ENCODE measurements at regions not wholly inside any gene's neighbourhood (a gene's known extent, or its start where the extent isn't known, plus 50 kb on each side); places are given as distances from the start of the nearest gene placed in this dataset.
"Not testable (repeated sequence)": the region's sequence is repeated elsewhere in the genome, so short reads cannot be mapped to it uniquely, and the experiment has no call there.

DNA sequence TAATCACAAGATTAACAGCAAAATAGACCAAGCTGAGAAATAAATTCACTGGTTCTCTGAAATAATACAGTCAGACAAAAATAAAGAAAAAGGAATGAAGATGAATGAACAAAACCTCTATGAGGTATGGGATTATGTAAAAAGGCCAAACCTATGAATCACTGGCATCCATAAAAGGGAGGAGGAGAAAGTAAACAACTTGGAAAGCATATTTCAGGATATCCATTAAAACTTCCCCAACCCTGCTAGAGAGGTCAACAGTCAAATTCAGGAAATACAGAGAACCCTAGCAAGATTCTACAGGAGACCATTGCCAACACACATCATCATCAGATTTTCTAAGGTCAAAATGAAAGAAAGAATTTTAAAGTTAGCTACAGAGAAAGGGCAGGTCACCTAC, 649.7 kb upstream of the CBLB start:
- no peaks in the 10 kb centered on the region for H3K4me1 ChIP-seq (ENCODE audit: insufficient read depth, low read length)
- no peaks in the 10 kb centered on the region for H3K9me3 ChIP-seq (ENCODE audit: low read depth, low read length)
- no peaks in the 10 kb centered on the region for H3K27me3 ChIP-seq (ENCODE audit: insufficient read depth, low read length)
- no peak overlapping the region for H3K4me3 ChIP-seq (ENCODE audit: low read length)

DNA sequence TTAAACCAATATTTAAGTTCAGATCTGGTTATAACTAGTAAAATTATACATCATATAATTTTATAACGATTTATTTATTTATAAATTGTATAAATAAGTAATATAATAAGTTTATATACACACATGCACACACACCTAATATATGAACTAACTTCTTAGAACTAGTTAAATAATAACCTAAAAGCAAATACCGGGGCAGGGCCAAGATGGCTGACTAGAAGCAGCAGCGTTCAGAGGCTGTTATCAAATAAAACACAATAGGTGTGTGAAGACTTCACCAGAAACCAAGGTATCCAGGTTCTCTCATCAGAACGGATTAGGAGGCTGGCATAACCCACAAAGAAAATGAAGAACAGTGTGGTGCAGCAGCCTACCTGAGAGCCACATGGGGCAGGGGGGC, 653.6 kb upstream of the CBLB start:
- Histone ChIP-seq H3K9me3 (ENCODE audit: low read depth, low read length) (no peaks in the 10 kb centered on the region), H3K27me3 (ENCODE audit: insufficient read depth, low read length) (no peaks in the 10 kb centered on the region), H3K4me1 (ENCODE audit: insufficient read depth, low read length) (no peaks in the 10 kb centered on the region), H3K4me3 (ENCODE audit: low read length) (no peak overlapping the region)

DNA sequence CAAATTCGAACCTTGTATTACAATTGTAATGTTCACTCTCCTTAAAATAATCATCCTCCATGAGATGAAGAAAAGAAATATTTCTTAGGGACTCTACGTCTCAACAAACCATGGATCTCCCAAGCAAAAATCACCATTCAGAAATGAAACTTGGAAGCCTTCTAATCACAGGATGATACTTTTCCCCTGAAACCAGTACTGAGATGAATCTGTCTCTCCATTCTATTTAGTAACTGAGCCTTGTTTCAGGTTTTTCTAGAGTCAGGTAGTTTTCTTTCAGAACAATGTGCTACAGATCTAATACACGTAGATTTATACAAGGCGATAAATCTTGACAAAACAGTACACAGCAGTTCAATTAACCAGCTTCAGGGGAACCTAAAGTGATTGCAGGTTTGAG, 660.1 kb upstream of the CBLB start:
- no peaks in the 10 kb centered on the region for H3K9me3 ChIP-seq (ENCODE audit: low read depth, low read length)
- no peaks in the 10 kb centered on the region for H3K4me1 ChIP-seq (ENCODE audit: insufficient read depth, low read length)
- H3K27me3 ChIP-seq (ENCODE audit: insufficient read depth, low read length) = no peaks in the 10 kb centered on the region
- no peak overlapping the region for H3K4me3 ChIP-seq (ENCODE audit: low read length)

DNA sequence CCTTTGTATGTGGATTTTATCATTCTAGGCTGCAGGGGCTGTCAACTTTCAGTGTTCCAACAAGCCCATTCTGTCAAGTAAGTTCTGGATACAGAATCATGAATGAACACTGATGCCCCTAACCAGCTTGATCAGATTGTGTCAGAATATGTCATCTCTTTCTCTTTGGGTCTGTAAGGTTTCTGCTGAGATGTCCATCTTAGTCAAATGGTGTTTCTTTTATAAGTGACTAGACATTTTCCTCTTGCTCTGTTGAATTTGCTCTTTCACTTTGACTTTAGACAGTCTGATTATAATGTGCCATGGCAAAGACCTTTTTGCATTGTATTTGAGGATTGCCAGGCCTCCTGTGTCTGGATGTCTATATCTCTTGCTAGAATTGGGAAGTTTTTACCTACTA, 660.9 kb upstream of the CBLB start:
- Histone ChIP-seq H3K4me1 (ENCODE audit: insufficient read depth, low read length) (no peaks in the 10 kb centered on the region), H3K9me3 (ENCODE audit: low read depth, low read length) (no peaks in the 10 kb centered on the region), H3K4me3 (ENCODE audit: low read length) (no peak overlapping the region), H3K27me3 (ENCODE audit: insufficient read depth, low read length) (no peaks in the 10 kb centered on the region)

DNA sequence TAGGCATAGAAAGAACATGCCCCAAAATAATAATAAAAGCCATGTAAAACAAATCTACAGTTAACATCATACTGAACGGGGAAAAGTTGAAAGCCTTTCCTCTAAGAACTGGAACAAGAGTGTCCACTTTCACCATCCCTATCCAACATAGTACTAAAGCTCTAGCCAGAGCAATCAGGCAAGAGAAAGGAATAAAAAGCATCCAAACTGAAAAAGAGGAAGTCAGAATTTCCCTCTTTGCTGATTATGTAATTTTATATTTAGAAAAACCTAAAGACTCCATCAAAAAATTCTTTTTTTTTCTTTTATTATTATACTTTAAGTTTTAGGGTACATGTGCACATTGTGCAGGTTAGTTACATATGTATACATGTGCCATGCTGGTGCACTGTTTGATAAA, 661.6 kb upstream of the CBLB start:
- no peak overlapping the region for H3K4me3 ChIP-seq (ENCODE audit: low read length)
- H3K4me1 ChIP-seq (ENCODE audit: insufficient read depth, low read length) = no peaks in the 10 kb centered on the region
- no peaks in the 10 kb centered on the region for H3K9me3 ChIP-seq (ENCODE audit: low read depth, low read length)
- no peaks in the 10 kb centered on the region for H3K27me3 ChIP-seq (ENCODE audit: insufficient read depth, low read length)

DNA sequence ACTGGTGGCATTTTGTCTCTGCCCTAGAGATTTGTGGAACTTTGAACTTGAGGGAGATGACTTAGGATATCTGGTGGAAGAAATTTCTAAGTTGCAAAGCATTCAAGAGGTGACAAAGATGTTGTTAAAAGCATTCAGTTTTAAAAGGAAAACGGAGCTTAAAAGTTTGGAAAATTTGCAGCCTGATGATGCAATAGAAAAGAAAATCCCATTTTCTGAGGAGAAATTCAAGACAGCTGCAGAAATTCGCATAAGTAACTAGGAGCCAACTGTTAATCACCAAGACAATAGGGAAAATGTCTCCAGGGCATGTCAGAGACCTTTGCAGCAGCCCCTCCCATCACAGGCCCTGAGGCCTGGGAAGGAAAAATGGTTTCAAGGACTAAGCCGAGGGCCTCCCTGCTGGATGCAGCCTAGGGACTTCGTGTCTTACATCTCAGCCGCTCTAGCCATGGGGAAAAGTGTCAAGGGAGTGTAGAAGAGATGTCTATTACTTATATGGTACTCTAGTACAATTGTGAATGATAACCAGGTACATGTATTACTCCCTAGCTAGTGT, 663.0 kb upstream of the CBLB start:
- H3K27me3 ChIP-seq (ENCODE audit: insufficient read depth, low read length); H3K4me1 ChIP-seq (ENCODE audit: insufficient read depth, low read length): not testable (repeated sequence)

DNA sequence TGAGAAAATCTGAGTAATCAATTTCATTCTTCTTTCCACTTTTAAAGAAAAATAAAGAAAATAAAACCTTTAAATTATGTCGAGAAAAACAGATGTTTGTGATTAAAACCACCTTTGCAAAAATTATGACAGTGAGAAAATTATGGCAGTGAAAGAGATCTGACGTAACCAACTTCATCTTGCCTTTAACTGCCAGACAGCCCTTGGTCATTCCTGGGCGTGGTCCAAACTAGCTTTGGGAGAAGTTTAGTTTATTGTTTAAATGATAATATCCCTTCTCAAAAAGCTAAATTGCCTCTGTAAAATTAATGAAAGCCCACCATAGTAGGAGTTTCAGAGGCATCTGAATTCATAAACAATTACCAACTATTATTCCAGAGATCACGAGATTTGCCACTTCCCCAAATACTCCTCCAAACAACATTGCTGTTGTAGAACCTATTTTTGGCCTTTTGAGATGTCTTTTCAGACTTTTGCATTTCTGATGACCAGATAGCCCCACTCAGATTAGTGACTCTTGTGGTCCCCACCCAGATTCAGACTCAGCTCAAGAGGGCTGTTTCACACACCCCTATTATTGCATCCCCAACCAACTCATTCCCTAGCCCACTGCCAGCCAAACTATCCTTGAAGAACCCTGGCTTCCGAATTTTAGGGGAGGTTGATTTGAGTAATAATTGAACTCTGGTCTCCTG, 664.4 kb upstream of the CBLB start:
- H3K27me3 ChIP-seq (ENCODE audit: insufficient read depth, low read length) = no peaks in the 10 kb centered on the region
- no peaks in the 10 kb centered on the region for H3K4me1 ChIP-seq (ENCODE audit: insufficient read depth, low read length)
- no peaks in the 10 kb centered on the region for H3K9me3 ChIP-seq (ENCODE audit: low read depth, low read length)
- H3K4me3 ChIP-seq (ENCODE audit: low read length) = no peak overlapping the region

More for the DNA sequence above, 663.0 kb upstream of the CBLB start:
- H3K9me3 ChIP-seq (ENCODE audit: low read depth, low read length); H3K4me3 ChIP-seq (ENCODE audit: low read length): not testable (repeated sequence)

DNA sequence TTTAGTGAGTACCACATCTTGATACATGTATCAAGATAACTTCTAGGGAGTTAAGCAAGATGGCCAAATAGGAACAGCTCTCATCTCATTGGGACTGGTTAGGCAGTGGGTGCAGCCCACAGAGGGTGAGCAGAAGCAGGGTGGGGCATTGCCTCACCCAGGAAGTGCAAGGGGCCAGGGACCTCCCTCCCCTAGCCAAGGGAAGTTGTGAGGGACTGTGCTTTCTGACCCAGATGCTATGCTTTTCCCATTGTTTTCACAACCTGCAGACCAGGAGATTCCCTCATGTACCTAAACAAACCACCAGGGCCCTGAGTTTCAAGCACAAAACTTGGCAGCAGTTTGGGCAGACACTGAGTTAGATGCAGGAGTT, 665.0 kb upstream of the CBLB start:
- Histone ChIP-seq H3K9me3 (ENCODE audit: low read depth, low read length) (no peaks in the 10 kb centered on the region), H3K4me1 (ENCODE audit: insufficient read depth, low read length) (no peaks in the 10 kb centered on the region), H3K27me3 (ENCODE audit: insufficient read depth, low read length) (no peaks in the 10 kb centered on the region), H3K4me3 (ENCODE audit: low read length) (no peak overlapping the region)

DNA sequence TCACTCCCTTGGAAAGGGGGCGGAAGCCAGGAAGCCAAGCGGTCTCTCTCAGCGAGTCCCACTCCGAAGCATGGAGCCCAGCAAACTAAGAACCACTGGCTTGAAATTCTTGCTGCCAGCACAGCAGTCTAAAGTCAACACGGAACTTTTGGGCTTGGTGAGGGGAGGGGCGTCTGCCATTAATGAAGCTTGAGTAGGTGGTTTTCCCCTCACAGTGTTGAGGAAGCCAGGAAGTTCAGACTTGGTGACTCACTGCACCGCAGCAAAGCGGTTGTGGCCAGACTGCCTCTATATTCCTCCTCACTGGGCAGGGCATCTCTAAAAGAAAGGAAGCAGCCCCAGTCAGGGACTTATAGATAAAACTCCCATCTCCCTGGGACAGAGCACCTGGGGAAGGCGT, 665.4 kb upstream of the CBLB start:
- Histone ChIP-seq H3K4me3 (ENCODE audit: low read length) (no peak overlapping the region), H3K4me1 (ENCODE audit: insufficient read depth, low read length) (no peaks in the 10 kb centered on the region), H3K9me3 (ENCODE audit: low read depth, low read length) (no peaks in the 10 kb centered on the region), H3K27me3 (ENCODE audit: insufficient read depth, low read length) (no peaks in the 10 kb centered on the region)

DNA sequence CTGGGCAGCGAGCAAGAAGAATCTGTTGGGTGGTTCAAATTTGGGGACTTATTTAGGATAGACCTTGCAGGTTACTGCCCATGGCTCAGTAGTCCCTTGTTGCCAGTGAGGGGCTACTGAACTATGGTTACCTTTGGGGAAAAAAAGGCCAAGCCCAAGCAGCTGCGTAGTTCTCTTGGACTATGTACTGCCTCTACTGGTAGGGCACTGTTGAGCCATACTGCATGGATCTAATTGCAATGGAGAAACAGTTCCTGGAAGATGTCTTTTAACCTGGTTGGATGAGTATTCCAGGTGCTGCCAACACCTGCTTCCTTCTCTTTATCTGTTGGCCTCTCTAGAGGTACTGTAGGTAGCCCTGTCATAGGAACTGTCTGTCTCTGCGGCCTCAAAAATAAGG, 671.9 kb upstream of the CBLB start:
- no peak overlapping the region for H3K4me3 ChIP-seq (ENCODE audit: low read length)
- H3K27me3 ChIP-seq (ENCODE audit: insufficient read depth, low read length) = no peaks in the 10 kb centered on the region
- no peaks in the 10 kb centered on the region for H3K4me1 ChIP-seq (ENCODE audit: insufficient read depth, low read length)
- H3K9me3 ChIP-seq (ENCODE audit: low read depth, low read length) = no peaks in the 10 kb centered on the region

DNA sequence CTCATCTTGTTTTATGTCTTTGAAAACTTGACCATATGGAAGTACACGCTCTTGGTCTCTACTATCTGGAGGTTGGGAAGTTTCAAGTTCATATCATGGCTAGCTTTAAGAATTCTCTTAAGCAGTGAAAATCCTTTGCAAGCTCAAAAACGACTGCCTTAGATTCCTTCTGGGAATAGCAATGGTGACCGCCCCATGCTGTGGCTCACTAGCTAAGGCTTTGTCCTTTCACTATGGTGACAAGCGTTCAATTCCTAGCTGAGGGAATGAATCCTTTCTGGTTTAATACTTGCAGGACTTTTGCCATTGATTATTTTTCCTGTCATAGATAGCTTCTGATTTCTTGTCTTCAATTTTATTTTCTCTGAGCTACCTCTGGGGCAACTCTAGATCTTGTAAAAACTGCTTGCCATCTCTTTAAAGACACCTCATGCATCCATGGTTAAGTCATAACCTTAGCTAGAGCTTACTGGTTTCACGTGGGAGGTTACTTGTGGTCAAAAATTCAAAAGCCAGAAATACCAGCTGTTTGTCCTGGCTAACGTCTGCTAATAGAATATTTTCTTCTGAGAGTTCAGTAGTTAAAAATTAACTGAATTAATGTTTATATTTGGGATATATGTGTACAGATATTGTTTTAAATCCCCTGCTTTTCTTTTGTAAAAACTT, 673.4 kb upstream of the CBLB start:
- no peaks in the 10 kb centered on the region for H3K9me3 ChIP-seq (ENCODE audit: low read depth, low read length)
- H3K4me1 ChIP-seq (ENCODE audit: insufficient read depth, low read length) = no peaks in the 10 kb centered on the region
- no peaks in the 10 kb centered on the region for H3K27me3 ChIP-seq (ENCODE audit: insufficient read depth, low read length)
- no peak overlapping the region for H3K4me3 ChIP-seq (ENCODE audit: low read length)

DNA sequence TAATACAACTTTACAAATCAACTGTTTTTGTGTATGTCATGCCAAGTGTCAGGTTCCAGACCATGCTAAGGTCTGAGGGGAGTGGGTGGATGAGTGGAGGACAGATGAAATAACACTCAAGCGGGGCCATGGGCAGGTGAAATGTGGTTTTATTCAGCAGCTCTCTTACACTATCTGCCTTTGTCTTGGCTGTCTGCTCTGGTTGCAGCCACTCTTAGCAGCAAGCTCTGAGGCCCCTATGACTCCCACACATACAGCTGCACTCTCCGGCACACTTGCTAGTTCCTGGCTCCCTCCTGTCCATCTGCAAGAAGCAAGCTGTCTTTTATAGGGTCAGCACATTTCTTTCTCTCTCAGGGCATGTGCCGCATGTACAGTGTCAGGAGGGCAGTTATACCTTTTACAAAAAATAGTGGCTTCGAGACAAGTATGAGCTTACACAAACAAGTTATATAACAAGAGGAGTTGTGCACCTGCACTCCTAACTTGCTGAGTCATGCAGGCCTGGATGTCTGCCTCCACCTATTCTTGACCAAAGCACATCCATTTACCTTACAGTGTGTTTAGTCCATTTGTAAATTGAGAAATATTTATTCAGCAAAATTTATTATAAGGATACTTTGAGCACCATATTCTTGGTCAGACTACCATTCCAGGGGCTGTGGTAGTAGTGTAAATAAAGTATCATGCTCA, 683.7 kb upstream of the CBLB start:
- no peaks in the 10 kb centered on the region for H3K4me1 ChIP-seq (ENCODE audit: insufficient read depth, low read length)
- H3K4me3 ChIP-seq (ENCODE audit: low read length) = no peak overlapping the region
- no peaks in the 10 kb centered on the region for H3K9me3 ChIP-seq (ENCODE audit: low read depth, low read length)
- no peaks in the 10 kb centered on the region for H3K27me3 ChIP-seq (ENCODE audit: insufficient read depth, low read length)

DNA sequence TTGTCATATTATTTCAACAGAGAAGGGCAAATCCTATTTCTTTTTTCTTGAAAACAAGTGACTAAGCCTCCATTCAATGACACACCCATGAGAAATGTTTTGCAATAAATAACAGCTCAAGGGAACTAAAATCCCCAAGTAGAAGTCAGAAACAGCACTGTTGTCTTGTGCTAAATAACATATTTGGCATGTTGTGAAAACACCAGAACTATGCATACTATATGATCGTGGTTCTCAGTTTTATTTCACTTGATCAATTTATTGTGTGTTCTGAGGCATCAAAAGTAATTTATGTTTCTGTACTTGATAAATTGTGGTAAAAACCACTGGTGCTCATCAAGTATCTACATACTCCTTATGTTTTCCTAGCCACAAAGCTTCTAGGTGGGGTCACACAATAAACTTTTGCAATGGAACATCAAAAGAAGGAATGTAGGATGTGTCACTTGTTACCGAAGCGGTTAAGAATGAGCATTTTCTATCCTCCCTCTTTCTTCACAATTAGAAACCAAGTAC, 691.7 kb upstream of the CBLB start:
- peaks cover 6% of the 10 kb centered on the region for H3K4me1 ChIP-seq (ENCODE audit: insufficient read depth, low read length)
- no peaks in the 10 kb centered on the region for H3K27me3 ChIP-seq (ENCODE audit: insufficient read depth, low read length)
- no peaks in the 10 kb centered on the region for H3K9me3 ChIP-seq (ENCODE audit: low read depth, low read length)
- H3K4me3 ChIP-seq (ENCODE audit: low read length) = no peak overlapping the region

DNA sequence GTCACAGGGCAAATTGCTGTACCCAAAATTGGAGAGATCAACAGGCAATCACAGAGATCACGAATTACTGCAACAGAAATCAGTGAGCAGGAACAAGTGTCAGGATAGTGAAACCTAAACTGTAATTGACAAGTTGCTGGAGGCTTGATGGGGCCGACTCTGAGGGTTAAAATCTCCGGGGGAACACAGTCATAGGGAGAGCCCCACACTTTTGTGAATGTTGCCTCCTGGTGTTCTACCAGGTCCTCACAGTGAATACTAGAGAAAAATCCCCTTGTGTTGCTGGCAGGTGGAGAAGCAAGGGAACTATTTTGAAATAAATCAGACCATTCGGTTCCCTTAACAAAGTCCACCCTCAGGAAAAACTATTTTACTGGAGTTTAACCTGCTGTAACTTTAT, 697.5 kb upstream of the CBLB start:
- peaks cover 3% of the 10 kb centered on the region for H3K4me1 ChIP-seq (ENCODE audit: insufficient read depth, low read length)
- H3K27me3 ChIP-seq (ENCODE audit: insufficient read depth, low read length) = no peaks in the 10 kb centered on the region
- H3K9me3 ChIP-seq (ENCODE audit: low read depth, low read length) = no peaks in the 10 kb centered on the region
- H3K4me3 ChIP-seq (ENCODE audit: low read length) = no peak overlapping the region

DNA sequence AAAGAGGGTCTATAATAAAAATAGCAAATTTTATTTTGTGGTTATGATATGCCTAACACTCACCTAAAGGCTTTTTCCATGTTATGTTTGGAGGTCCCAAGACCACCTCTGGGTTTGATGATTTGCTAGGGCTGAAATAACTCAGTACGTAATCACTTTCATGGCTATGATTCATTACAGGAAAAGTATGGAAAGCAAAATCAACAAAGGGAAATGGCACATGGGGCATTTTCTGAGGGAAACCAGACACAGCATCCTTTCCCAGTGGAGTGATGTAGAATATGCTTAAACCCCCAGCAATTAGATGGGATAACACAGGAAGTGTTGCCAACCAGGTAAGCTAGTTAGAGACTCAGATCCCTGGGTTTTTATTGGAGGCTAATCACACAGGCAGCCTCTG, 701.6 kb upstream of the CBLB start:
- no peaks in the 10 kb centered on the region for H3K4me1 ChIP-seq (ENCODE audit: insufficient read depth, low read length)
- H3K9me3 ChIP-seq (ENCODE audit: low read depth, low read length) = no peaks in the 10 kb centered on the region
- no peaks in the 10 kb centered on the region for H3K27me3 ChIP-seq (ENCODE audit: insufficient read depth, low read length)
- H3K4me3 ChIP-seq (ENCODE audit: low read length) = no peak overlapping the region

All from mononuclear cell (primary cell).